NCI-H2196 (cell line): ENCODE measurements at regions not wholly inside any gene's neighbourhood (a gene's known extent, or its start where the extent isn't known, plus 50 kb on each side); places are given as distances from the start of the nearest gene placed in this dataset.
A peak's percentile ranks its signal among the peaks of the same experiment; 100 is the strongest.

ENCODE experiments used
- DNase-seq: peaks from one replicate; lab custom pipeline; 2025; ENCODE audit not compliant: unreplicated experiment; lab: John Stamatoyannopoulos, UW

DNA sequence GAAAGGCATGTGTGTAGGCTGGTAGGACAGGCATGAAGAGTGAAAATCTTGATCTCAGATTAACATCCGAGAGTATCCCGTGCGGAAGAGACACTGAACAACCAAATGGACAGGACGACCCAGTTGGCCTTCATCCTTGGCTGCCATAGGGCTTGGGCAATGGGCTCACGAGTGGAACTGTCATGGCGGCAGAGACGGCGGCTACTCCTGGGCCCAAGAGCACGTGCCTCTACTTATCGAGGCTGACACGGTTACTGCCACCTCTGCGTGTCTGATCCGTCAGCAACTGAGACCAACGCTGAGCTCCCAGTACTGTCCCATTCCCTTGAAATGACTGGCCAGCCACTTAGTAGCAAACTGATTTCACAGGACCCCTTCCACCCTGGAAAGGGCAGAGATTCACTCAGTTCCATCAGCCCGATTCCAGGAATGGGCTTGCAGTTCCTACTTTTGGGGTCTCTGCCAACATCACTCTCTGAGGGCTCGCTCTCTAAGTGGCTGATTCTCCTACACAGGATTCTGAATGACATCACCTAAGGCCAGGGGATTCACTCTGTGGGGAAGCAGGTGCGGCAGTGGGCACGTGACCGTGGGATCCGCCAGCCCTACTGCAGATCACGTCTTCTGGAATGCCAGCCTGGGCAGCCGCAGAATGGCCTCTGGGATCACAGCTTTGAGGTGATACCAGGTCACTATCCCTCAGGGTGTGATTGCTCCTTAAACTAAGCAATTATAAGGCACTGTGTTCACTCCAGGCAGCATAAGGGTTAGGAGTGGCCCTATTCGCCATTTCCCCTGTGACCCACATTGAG is 97.8 kb downstream of the RPS6KA4 start:
- DNase-seq: no peak

GRCh38 chr11:64457416-64458010 is 98.2 kb upstream of the SLC22A11 start:
- DNase-seq: no peak

- no peak for DNase-seq
Observed at GRCh38 chr11:64458997-64459396, 96.7 kb upstream of the SLC22A11 start.

GRCh38 chr11:64459609-64460008 is 96.1 kb upstream of the SLC22A11 start:
- no peak for DNase-seq

GRCh38 chr11:64461081-64461480 is 94.7 kb upstream of the SLC22A11 start:
- DNase-seq: no peak

- DNase-seq: no peak
Observed at GRCh38 chr11:64466115-64466718, 89.5 kb upstream of the SLC22A11 start.

DNA sequence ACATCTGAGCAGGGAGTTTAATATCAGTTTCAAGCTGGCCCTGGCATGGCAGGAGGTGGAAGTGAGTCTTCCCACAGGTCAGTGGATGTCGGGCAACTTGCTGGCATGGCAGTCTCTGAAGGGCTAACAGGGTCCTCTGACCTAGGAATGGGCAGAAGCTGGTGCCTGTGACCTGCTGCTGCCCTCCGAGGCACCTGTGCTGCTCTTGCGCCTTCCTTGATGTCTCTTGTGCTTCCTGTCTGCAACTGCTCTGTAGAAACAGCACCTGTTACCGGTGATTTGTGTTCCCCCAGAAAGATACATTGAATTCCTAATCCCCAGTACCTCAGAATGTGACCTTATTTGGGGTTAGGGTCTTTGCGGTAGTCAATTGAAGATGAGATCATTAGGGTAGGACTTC is 86.5 kb upstream of the SLC22A11 start:
- no peak for DNase-seq

DNA sequence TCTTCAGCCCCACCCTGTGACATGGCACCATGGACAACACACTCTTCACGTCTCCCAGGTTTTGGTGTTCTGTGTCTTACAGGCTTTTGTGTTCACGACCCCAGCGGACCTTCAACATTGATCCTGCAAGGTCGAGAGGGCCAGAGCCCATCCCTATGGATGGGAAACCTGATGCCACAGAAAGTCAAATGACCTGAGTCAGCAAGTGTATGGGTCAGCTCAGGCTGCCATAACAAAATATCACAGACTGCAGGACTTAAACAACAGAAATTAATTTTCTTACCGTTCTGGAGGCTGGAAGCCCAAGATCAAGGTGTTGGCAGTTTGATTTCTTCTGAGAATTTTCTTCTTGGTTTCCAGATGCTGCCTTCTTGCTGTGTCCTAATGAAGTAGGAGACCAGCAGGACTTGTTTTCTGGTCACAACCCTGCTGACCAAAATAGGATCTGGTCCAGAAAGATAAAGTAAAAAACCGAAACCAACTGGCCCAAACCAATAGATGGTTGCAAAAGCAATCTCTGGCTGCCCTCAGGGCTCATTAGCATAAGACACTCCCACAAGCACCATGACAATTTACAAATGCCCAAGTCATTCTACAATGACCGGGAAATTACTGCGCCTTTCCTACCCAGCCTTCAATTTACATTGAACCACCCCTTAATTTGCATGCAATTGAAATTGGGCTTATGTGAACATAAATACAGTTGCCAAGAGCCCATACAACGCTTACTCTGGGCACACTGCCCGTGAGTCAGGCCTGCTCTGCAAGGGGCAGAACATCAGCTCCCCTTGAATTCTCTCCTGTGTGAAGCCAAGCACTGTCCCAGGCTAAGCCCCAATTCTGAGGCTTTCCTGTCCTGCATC is 82.9 kb upstream of the SLC22A11 start:
- peak; percentile 32 for DNase-seq

GRCh38 chr11:64474680-64475079 is 81.1 kb upstream of the SLC22A11 start:
- DNase-seq: no peak

GRCh38 chr11:64475145-64475544 is 80.6 kb upstream of the SLC22A11 start:
- no peak for DNase-seq

DNA sequence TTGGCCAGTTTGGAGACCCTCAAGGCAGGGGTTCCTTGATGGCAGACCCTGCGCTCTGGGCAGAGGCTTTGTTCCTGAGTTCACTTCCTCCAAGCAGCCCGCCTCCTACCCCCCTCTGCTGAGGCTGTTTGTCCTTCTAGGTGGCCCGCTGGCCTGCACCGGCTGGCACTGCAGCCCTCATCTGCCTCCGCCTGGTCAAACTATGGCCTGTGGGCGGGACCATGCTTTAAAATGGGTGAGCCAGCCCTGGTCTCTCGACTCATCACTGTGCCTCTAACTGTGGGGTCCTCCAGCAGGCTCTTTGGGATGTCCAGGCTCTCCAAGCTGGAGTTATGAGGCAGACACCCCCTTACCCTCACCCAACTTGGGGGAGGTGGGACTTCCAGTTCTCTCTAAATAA is 78.9 kb upstream of the SLC22A11 start:
- no peak for DNase-seq

GRCh38 chr11:64477675-64478074 is 78.1 kb upstream of the SLC22A11 start:
- DNase-seq: no peak

DNA sequence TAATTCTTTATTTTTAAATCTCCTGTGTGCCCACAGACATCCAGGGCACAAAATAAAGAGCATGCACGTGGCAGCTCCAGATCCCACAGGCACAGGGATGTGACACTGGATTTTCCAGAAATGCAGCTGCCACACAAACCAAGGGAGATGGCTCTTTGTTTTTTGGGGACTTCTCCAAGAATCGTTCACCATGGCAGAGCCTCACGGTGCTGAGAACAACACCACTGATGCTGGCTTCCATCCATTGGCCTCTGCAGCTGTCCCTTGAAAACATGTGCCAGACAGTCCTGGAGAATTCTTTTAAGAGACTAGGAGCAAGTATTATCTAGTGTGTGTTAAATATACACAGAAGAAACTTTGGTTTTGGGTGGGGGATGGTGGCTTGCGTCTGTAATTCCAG is 73.2 kb upstream of the SLC22A11 start:
- DNase-seq: no peak

DNA sequence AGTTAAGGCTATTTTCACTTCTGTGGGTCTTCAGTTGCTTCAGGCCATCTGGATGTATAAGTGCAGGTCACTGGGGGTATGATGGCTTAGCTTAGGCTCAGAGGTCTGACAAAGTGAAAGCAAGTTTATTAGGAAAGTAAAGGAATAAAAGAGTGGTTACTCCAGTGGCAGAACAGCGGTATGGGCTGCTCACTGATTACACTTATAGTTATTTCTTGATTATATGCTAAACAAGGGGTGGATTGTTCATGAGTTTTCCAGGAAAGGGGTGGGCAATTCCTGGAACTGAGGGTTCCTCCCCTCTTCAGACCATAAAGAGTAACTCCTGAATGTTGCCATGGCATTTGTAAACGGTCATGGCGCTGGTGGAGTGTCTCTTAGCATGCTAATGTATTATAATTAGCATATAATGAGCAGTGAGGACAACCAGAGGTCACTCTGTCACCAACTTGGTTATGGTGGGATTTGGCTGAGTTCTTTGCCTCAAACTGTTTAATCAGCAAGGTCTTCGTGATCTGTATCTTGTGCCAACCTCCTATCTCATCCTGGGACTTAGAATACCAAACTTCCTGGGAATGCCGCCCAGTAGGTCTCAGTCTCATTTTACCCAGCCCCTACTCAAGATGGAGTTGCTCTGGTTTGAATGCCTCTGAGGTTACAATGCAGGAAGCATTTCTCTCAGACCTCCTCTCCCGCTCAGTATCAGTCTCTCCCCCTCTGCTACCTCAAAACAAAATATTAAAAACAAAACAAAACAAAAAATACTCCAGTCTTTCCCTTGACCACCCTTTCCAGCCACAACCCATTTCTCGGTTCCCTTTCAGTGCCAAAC is 71.3 kb upstream of the SLC22A11 start:
- no peak for DNase-seq

DNA sequence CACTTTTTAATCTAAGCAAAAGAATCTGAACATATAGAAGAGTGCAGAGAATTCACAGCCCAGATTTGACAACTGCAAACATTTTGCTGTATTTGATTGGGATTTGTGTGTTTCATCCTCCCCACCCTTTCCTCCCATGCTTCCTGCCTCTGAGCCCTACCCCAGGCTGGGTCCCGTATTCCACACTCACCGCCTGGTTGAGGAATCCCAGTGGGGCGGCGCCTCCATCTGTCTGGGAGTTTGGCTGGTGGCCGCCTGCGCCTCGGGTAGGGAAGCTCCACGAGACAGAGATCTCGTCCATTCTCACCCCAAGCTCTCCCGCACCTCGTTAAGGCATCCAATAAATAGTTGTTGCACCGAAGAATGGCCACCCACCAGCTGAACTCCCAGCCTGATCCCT is 70.7 kb upstream of the SLC22A11 start:
- no peak for DNase-seq

DNA sequence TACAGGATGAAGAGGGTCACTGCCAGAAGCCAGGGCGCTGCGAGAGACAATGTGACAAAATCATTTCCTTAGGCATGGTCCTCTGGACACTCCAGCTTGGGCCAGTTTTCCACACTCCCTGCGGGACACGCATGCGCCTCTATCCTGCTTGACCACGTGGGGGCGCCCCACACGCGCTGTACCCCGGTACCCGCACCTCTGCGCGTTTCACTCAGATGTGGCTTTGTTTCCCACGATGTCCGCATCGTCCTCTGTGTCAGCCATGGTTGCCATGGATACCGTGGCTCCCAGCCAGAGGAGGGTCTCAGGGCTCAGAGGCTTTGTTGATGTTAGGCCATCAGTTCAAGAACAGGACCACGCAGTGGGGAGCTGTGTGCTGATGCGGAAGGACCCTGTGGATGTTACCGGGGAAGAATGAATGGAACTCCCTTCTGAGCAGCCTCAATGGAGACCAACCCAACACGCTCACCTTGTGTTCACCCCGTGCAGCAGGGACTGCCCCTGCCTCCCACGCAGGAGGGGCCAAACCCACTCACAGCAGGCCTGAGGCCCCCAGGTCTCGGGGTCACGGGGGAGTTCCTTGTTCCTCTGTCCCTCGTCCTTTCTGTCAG is 65.8 kb upstream of the SLC22A11 start:
- DNase-seq: peak; percentile 32

DNA sequence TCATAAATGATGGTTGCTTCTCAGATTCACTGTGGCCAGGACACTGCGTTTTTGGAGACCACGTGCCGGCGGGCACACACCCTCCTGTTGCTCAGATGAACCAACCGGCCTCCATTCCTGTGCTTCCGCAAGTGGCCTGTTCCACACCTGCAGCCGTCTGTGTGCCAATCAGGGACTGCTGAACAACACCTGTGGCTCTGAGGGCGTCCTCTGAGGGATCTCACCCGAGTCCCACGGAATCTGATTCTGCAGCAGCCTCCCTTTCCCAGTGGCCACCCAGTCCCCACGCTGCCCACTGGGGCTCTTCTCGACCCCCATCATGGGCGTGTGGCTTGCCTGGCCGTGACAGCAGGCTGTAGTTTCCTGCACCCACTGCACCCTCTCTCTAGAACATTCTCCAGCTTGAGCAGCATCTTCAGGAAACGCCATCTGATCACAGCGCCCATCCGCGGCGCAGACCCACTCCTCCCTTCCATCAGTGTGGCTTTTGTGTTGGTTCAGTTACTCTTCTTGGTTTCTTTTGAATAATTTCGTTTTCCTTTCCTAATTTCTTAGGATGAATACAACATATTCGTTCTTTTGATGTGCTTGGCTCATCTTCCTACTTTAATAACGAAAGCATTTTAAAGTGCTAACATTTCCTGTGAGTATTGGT is 65.1 kb upstream of the SLC22A11 start:
- no peak for DNase-seq

DNA sequence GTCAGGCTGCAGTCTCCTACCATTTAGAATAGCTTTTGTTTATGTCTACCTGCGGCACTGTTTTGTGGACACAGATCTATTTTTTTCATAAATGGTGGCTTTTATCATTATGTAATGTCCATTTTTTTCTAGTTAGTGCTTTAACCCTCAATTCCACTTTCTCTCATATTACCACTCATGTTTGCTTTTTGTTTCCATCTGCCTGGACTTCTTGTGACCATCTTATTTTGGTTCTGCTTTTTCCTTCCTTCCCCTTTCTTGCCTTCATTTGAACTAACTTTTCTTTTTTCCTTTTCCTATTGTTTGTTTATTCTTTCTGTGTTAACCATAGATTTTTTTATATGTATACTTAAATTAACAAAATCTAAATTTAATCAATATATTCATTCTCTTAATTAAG is 63.2 kb upstream of the SLC22A11 start:
- no peak for DNase-seq

GRCh38 chr11:64498136-64498535 is 57.6 kb upstream of the SLC22A11 start:
- DNase-seq: no peak
